Brain microvascular endothelial cell (primary cell): ENCODE measurements at regions not wholly inside any gene's neighbourhood (a gene's known extent, or its start where the extent isn't known, plus 50 kb on each side); places are given as distances from the start of the nearest gene placed in this dataset.
"Not testable (repeated sequence)": the region's sequence is repeated elsewhere in the genome, so short reads cannot be mapped to it uniquely, and the experiment has no call there.

Experiments used
- DNase-seq: peaks from one replicate; pipeline ENCODE4 v3.0.0-alpha.2; 2020
- H3K27ac ChIP-seq: fragments of 250-450 bp; sonication (Bioruptor Pico); 2 replicates; pipeline ENCODE4 v1.5.1; 2020; ENCODE audit warnings: mild to moderate bottlenecking, moderate library complexity
- H3K27me3 ChIP-seq: fragments of 250-450 bp; sonication (Bioruptor Pico); replicated peaks from 2 replicates; pipeline ENCODE4 v1.5.1; 2020; ENCODE audit warnings: mild to moderate bottlenecking
- H3K36me3 ChIP-seq: fragments of 250-450 bp; sonication (Bioruptor Pico); replicated peaks from 2 replicates; pipeline ENCODE4 v1.5.1; 2020; ENCODE audit warnings: mild to moderate bottlenecking
- H3K4me3 ChIP-seq: 2 replicates; pipeline ENCODE4 v1.5.1; 2011; ENCODE audit warnings: low read depth, mild to moderate bottlenecking, control low read depth, low read length, moderate library complexity
- in situ Hi-C: cut with HindIII; loops from 2 replicates; pipeline ENCODE4 v1.10.0; 2017; ENCODE audit warnings: low sequenced_read_pairs, low pct_ligation_motif_present
- TF ChIP-seq, protein P1 (sequence below): IDR thresholded peaks from 2 replicates; pipeline ENCODE4 v1.5.1; 2011; ENCODE audit warnings: low read depth, mild to moderate bottlenecking, moderate library complexity, low read length, control low read depth, inconsistent platforms; ENCODE audit errors: missing control alignments

- in situ Hi-C loops: no loop called here
- no peak overlapping the region for H3K4me3 ChIP-seq
- TF ChIP-seq, protein P1, sequence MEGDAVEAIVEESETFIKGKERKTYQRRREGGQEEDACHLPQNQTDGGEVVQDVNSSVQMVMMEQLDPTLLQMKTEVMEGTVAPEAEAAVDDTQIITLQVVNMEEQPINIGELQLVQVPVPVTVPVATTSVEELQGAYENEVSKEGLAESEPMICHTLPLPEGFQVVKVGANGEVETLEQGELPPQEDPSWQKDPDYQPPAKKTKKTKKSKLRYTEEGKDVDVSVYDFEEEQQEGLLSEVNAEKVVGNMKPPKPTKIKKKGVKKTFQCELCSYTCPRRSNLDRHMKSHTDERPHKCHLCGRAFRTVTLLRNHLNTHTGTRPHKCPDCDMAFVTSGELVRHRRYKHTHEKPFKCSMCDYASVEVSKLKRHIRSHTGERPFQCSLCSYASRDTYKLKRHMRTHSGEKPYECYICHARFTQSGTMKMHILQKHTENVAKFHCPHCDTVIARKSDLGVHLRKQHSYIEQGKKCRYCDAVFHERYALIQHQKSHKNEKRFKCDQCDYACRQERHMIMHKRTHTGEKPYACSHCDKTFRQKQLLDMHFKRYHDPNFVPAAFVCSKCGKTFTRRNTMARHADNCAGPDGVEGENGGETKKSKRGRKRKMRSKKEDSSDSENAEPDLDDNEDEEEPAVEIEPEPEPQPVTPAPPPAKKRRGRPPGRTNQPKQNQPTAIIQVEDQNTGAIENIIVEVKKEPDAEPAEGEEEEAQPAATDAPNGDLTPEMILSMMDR: peak; percentile 53
These were observed 839.3 kb upstream of the ARRDC3 start for GRCh38 chr5:92222449-92222848.

DNA sequence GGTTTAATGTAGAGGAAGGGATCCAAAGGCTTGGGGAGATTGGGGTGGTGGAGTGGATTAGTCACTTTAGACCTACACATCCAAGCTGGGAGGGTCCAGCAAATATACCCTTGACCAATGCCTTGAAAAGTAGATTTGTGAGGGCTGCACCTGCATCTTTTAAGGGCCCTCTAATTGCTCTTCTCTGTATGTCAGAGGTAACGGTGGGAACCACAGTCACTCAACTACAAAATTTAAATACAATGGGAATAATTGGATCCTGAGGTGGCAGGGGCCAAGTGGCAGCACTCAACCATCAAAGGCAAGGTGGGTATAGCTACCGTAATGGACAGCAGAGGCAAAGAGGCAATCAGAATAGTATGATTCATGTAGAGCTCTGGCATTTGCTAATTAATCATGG lies 833.7 kb upstream of the ARRDC3 start:
- H3K27ac ChIP-seq, DNase-seq, H3K27me3 ChIP-seq, in situ Hi-C loops, H3K4me3 ChIP-seq, H3K36me3 ChIP-seq: not testable (repeated sequence)

More at GRCh38 chr5:92222449-92222848, 839.3 kb upstream of the ARRDC3 start:
- no peak overlapping the region for H3K27ac ChIP-seq
- peak; percentile 11 for DNase-seq
- no peaks in the 10 kb centered on the region for H3K27me3 ChIP-seq
- no peaks in the 10 kb centered on the region for H3K36me3 ChIP-seq

DNA sequence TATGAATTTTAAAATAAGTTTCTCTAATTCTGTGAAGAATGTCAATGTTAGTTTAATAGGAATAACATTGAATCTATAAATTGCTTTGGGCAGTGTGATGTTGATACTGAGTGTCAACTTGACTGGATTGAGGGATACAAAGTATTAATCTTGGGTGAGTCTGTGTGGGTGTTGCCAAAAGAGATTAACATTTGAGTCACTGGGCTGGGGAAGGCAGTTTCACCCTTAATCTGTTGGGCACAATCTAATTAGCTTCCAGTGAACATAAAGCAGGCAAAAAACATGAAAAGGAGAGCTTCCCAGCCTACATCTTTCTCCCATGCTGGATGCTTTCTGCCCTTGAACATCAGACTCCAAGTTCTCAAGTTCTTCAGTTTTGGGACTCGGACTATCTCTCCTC lies 832.0 kb upstream of the ARRDC3 start:
- Histone ChIP-seq H3K27me3 (no peaks in the 10 kb centered on the region), H3K36me3 (no peaks in the 10 kb centered on the region), H3K27ac (no peak overlapping the region), H3K4me3 (no peak overlapping the region)
- DNase-seq: no peak
- in situ Hi-C loops: no loop called here
- TF ChIP-seq, protein P1: no peak

- TF ChIP-seq, protein P1: no peak
- H3K36me3 ChIP-seq: no peaks in the 10 kb centered on the region
- H3K4me3 ChIP-seq: no peak overlapping the region
- no peak for DNase-seq
- H3K27ac ChIP-seq: no peak overlapping the region
- no peaks in the 10 kb centered on the region for H3K27me3 ChIP-seq
- in situ Hi-C loops: no loop called here
These were observed 825.1 kb upstream of the ARRDC3 start for GRCh38 chr5:92208265-92208664.

DNA sequence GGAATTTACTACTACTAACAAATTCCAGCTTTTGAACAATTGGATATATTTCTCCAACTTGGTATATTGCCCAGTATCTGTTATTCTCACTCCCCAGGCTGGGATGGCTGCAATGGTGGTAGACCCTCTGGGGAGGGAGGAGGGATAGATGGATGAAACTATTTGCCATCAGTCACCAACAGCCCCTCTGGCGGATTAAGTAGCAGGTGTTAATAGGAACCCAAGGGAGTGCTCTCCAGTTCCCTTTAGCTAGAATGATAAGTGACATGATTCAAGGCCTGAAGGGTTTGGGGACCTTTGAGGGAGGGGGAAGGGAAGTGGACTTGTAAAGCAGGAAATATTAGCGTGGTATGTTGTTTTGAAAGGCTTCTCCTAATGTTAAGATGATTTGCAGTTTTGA lies 824.0 kb upstream of the ARRDC3 start:
- no peak for DNase-seq
- in situ Hi-C loops: no loop called here
- H3K27ac ChIP-seq: no peak overlapping the region
- no peak overlapping the region for H3K4me3 ChIP-seq
- TF ChIP-seq, protein P1: no peak
- no peaks in the 10 kb centered on the region for H3K36me3 ChIP-seq
- H3K27me3 ChIP-seq: no peaks in the 10 kb centered on the region

GRCh38 chr5:92206681-92207080 lies 823.6 kb upstream of the ARRDC3 start:
- Histone ChIP-seq H3K36me3 (no peaks in the 10 kb centered on the region), H3K27ac (no peak overlapping the region), H3K27me3 (no peaks in the 10 kb centered on the region), H3K4me3 (no peak overlapping the region)
- TF ChIP-seq, protein P1: no peak
- in situ Hi-C loops: no loop called here
- no peak for DNase-seq

DNA sequence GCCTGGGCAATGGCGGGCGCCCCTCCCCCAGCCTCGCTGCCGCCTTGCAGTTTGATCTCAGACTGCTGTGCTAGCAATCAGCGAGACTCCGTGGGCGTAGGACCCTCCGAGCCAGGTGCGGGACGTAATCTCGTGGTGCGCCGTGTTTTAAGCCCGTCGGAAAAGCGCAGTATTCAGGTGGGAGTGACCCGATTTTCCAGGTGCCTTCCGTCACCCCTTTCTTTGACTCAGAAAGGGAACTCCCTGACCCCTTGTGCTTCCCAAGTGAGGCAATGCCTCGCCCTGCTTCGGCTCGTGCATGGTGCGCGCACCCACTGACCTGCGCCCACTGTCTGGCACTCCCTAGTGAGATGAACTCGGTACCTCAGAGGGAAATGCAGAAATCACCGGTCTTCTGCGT lies 815.9 kb upstream of the ARRDC3 start:
- H3K36me3 ChIP-seq, DNase-seq, H3K27ac ChIP-seq, H3K27me3 ChIP-seq, H3K4me3 ChIP-seq, in situ Hi-C loops: not testable (repeated sequence)
